Stimulated activated CD4-positive, alpha-beta T cell treated with anti-CD3 and anti-CD28 coated beads, Interleukin-2, amount 100 ng/mL, for 4 hours (primary cell): ENCODE measurements at regions not wholly inside any gene's neighbourhood (a gene's known extent, or its start where the extent isn't known, plus 50 kb on each side); places are given as distances from the start of the nearest gene placed in this dataset.
"Not testable (repeated sequence)": the region's sequence is repeated elsewhere in the genome, so short reads cannot be mapped to it uniquely, and the experiment has no call there.

Source experiments
- DNase-seq: peaks from one replicate; pipeline ENCODE4 v3.0.0-alpha.2; 2020; ENCODE audit warnings: low read depth

DNA sequence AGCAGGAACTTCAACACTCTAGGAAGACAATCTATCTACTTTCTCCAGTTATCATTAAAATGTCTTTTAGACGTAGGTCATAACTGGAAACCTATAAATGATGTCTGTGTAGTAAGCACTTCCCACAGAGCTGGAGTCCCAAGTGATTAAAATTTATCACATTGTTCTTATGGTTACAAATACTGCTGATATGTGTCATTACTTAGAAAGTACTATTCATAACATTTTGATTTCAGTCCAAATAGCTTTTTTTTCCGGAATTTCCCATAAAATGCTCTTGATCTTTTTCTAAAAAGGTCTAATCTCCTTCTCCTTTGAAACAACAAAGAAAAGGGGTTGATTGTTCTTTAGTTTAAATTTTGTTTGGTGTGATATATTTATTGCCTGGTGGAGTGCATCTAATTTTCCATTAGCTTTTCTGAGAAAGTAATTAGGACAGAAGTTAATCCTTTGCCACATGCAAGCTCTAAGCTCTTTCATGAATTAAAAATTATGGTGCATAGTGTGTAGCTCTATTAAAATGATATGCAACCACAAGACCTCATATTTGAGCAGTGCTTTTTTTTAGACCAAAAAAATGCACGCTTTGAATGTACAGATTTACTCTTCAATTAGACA lies 132.7 kb upstream of the TCF21 start:
- no peak for DNase-seq

DNA sequence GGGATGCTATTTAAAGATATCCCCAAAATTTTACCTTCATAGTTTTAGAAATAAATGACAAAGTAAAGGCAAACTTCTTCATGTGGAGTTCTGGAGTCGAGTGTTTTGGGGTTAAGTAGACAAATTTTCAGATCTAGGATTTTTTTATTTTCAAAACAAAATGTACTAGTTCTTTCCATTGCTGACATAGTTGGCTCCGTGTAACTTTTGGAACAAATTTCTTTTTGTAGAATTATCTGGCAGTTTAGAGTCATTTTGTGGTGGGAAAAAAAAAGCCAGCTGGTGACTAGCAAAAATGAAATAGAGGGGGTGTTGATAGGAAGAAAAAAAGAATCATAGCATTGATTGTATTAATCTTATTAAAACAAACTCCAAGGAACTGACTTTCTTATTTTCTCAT lies 131.6 kb upstream of the TCF21 start:
- DNase-seq = no peak

DNA sequence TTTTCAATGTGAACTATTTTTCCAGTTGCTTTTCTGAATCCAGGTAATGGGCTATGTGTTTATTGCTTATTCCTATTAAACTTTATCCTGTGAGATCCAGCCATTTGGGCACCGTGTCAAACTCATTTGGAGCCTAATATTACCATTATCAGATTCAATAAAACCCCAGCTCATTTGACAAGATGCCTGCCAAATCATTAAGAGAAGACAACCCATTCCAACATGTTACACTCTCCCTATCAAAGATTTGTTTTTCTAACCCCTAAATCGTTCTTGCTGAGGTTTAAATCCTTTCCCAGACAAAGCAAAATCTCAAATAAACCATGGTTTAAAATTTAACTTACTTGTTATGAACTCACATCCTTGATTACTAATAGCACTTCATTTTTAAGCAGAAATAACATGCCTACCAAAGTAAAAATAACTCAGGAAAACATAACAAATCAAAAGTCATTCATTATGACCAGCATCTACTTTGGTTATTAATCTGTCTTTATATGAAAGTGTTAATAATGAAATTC lies 130.0 kb upstream of the TCF21 start:
- no peak for DNase-seq

DNA sequence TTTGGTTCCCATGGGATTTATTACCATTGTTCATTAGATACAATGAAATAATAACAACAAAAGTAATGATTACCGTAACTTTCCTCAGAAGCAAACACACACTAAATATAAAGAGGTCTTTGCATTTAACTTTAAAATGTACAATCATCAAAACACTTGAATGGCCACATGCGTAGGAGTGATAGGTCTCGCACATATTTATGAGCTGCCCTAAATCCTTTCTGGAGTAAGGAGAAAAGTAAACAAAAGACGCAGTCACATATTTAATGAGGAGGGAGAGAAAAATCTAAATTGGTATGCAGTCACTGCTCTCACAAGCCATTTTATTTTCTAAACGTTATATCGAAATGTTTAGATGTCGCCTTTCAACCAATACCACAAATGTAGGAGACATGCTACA lies 129.4 kb upstream of the TCF21 start:
- DNase-seq = no peak

DNA sequence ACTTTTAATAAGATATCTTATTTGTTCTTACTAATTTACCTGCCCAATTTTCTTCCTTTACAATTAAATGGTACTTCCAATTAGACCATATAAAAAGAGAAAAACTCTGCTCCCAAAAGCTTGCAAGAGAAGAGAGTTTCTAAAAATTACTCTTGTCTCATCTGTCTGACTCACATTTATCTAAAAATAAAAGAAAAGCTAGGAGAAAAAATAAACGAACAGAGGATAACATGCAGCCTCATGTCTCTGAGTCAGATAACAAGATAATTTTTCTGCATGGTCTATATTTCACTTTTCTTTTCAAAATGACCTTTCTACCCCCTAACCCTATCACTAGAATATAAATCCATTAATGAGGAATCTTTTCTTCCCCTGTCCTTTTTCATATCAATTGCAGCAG lies 127.2 kb upstream of the TCF21 start:
- no peak for DNase-seq

DNA sequence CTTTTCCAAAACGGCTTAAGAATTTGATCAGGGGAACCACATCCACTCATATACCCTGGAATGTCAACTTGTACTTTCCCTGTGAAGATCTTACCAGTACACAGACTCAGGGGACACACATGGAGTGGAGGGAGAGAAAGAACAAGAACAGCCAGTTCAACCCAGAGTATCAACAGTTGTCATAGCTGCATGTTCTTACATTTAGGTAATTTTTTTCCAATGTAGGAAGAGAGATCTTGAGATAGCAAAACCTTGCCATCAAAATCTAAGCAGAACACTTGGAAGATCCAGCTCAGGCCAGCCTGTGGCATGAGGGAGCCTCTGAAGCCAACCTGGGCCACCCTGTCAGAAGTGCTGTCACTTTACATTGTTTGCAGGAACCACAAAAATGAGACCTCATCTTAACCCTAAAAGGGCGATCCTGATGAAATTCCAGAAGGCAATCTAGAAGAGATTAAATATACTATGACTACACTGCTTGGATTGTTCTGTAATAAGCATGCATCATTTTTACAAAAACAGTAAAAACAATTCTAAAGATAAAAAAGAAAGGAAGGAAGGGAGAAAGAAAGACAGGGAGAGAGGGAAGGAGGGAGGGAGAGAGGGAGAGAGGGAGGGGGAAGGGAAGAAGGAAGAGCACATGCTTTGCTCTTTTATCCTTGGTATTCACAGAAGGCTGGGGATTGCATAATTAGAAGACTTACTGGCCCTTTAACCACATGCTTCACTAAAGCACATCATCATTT lies 124.7 kb upstream of the TCF21 start:
- DNase-seq = no peak

DNA sequence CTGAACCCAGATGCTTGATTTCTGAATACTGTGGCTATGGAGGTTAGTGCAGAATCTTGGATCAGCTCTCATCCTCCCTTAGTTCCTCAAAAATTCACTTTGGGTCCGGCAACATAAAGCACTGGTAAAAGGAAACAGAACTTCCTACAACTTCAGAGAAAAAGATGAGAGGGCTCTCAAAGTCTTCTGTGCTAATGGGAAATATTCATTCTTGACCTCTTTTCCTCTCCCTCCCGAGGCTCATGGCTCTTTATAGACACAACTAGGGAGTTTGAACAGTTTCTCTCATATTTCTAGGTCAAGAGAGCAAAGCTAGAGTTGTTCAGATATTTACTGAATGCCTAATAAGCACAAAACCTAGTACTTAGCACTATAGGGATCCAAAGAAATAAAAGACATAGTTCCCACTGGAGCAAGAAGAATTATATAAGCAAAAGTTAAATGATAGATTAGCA lies 124.1 kb upstream of the TCF21 start:
- DNase-seq = no peak

DNA sequence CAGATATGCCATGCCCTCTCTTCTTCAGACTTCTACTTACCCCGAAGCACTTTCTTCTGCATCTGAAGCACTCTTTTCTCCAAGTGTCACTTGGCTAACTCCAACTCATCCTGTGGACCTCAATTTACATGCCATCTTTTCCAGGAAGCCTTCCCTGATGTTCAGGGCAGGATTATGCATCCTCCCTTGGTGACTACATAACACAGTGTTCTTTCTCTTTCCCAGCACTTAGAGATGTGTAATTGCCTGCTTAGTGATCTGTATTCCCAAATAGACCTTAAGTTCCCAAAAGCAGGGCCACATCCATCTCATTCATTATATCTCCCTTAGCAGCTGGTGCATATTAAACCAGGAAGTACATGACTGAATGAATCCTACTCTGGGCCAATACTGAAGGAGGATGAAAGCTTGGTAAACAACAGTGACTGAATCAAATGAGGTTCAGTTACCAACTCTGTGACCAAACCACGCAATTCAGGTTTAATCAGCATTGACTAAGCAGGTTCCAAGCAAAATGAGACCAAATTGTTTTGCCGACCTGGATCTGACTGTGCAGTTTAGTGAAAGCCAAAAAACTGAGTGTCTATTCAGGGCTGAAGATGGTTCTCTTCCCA lies 121.4 kb upstream of the TCF21 start:
- DNase-seq = no peak

DNA sequence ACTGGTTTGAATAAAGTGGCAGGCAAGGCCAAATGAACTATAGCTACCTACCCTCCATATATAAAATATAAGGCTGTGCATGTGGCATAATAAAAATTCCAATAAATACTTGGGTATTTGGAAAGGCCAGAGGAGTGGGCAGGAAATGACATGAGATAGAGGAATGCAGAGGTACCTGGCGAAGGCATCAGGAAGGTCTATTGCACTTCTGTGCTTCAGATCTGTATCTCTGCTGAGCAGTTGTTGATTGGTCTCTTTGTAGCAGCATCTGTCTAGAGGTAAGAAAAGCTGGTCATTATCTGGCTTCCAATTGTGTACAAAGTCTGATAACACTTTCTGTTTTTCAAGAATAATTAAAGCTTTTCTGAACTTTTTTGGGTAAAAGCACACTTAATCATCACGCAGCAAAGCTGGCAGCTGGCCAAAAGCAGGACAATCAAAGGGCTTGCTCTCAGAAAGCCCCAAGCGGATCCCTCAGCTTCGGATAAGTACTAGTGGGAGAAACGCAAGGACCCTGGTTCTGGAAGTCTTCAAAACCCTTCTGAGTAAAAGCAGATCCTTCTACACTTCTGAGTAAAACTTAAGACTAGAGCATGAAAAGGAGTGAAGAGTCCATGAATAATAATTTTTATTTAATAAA lies 120.1 kb upstream of the TCF21 start:
- DNase-seq = no peak

DNA sequence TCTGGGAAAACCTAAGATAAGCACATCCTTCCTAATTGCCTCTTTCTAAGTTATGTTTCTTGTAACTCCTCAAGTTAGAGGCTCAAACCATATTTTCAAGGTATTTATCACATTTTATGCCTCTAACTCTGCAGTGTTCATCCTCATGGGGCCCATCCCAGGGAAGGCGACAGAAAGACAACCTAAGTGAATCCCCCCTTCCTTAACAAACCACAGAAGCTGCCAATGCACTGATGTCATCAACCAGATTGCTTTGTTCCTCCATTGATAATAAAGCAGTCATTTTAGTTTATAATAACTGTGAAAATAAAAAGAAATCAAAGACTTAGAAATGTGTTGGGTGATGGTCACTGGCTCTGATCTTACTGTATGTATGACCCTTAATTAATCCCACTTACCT lies 119.5 kb upstream of the TCF21 start:
- no peak for DNase-seq

DNA sequence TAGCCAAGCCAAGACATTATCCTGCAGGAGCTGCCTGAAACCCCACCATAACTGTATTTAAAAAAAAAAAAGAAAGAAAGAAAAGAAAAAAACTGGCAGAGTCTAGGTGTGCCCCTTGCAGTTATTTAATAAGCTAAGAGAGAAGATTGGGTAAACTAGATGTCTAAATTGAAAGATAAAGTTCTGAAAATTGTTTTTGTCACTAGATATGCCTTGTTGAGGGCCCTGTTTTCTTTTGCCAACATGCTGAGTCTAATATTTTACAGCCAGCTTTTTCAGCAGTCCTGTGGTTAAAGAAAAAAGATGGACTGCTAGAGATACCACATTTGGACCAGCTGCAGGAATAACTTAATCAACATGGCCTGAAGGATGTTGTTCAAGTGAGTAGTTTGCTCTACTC lies 116.3 kb upstream of the TCF21 start:
- no peak for DNase-seq

DNA sequence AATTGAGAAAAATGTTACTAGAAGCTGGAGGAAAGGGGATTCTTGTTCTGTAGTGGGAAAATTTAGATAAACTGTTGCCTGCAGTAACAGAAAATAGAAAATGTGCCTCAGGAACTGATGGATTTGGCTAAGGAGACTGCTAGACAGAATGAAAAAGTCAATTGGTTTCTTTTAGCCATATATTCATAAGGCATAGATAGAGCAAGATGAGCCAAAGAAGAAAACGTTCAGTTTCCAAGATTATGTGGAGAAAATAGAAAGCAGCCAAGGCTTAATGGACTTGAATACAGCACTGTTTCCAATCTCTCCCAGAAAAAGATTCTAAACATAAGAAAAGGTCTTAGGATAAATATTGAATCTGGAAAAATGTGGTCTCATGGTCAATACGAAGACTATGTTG lies 115.1 kb upstream of the TCF21 start:
- DNase-seq = no peak

DNA sequence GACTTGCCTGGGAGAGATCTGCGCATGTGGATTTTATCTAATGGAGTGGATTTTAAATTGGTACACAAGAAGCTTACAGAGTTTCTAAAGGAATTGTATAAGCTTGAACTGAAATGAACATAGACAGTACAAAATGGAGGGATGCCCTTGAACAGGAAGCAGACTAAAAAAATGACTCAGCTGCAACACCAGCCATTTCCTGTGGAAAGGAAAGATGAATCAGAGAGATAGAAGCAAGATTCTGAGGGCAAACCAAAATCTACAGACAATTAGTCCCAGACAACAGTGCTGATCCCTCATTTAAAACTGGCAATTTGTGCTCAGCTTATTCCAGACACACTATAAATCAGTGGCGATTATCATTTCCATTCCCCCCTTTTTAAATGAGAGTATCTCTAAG lies 114.6 kb upstream of the TCF21 start:
- DNase-seq = no peak

DNA sequence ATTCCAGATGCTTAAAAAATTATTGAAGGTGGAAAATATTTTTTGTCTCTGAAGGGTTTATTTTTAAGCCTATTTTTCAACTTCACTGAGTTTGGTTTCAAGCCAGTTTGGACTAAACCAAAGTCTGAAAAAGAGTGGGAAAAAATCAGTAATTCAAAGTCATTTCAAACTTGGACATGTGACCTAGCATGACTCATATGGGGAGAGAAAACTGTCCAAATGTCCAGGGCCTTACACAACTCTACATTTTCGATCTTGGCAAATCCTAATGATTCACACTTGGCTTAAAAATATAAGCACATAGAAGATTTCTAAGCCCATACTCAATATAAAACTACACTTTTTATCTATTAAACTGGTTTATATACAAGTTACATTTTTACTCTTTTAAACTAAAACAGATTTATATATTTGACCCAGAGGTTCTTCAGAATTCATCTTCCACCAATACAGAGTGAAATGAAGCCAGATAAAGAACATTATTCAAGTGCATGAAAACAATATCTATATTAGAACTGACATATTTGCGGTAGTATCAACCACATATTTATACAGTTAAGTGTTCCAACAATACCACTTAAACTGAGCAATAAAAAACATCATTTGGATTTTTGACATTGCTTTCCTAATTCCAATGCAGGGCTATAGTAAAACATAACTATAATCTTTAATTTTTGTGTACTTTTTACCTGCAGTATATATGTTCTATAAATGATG lies 110.3 kb upstream of the TCF21 start:
- no peak for DNase-seq

DNA sequence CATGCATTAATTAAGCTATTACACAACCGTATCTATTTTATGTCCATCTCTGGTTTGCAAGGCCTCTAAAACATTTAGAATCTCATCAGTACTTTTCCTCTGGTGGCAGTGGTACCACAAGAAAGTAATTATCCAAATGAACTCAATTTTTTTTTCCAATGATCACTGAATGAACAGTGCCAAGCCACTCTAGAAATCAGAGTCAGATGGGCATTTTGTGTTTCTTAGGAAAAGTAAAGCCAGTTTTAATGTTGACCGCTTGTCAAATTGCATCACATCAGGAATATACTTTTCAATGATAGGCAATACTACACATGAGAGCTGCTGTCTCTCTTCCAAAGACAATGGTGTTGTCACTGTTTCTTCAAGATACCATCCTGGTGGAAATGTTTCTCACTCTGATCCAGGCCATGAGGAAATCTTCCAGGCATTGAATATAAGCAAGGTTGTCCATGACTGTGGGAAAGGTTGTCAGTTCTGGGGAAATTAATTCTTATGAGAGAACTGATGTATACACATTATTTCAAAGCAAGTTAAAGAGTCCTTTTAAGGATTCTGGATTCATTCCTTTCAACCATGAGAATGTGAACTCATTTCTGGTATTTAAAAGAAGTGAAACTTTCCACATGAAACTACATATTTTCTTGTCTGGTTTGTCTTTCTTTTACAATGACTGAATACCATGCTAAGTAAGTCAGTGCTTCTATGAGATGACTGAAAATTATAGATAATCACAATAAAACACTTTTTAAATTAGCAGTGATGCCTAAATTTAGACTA lies 108.8 kb upstream of the TCF21 start:
- DNase-seq = no peak

DNA sequence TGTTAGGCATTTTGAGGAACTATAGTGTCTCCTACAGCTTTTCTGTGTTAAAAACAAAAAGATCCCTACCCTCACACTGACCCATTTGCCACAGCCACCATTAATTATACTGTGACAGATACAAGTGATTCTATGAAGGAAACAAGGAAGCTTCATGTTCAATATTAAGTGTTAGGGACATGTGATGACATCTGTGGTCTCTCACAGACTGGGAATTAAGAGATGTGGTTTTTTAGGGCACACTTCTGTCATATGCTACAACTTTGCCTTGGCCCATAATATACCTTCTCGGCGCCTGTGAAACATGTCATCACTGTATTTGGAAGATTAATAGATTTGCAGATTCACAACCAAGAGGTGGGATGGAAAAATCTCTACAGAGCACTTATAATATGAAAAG lies 102.9 kb upstream of the TCF21 start:
- no peak for DNase-seq

DNA sequence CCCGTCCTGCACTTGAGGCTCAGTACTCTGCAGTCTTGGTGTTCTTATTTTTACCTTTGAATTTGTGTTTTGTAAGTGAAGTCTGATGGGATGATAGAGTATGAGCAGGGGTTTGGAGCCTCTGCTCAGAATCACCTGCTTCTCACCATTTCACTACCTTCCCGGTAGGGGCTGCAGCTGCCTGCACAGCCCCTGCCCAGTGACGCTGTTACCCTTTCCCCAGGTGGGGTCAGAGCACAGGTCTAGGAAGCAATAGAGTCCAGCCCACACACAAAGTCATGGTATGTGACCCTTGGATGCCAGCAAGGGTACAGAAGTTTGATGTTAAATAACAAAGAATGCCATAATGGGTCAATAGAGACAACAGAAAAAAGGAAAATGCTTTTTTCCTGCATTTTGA lies 101.8 kb upstream of the TCF21 start:
- no peak for DNase-seq

DNA sequence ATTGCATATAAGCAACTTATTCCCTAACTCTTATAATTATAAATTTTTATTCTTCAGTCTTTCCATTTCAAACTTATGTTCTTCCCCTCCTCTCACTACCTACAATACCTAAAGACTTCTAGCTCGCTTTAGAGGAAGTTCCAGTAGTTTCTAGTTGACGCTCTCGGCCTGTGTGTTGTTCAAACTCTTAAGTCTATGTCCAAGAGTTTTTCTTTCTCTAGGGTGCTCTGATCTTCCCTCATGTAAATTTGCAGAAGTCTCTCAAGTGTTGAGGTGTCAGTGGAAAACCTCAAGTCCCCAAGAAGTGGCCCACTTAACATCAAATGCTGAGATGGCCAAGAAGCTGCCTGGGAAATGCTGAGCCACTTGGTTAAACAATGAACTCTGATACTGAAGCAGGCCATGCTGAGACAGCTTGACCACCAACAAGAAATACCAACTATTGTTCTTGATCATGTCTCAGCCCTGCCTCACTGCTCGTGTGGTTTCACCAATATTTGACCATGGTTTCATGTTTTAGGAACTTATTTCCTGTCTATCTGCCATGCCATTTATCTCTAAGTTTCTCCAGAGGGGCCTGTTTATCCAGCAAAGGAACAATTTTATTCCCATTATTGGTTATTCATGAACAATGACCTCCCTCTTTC lies 100.9 kb upstream of the TCF21 start:
- no peak for DNase-seq

DNA sequence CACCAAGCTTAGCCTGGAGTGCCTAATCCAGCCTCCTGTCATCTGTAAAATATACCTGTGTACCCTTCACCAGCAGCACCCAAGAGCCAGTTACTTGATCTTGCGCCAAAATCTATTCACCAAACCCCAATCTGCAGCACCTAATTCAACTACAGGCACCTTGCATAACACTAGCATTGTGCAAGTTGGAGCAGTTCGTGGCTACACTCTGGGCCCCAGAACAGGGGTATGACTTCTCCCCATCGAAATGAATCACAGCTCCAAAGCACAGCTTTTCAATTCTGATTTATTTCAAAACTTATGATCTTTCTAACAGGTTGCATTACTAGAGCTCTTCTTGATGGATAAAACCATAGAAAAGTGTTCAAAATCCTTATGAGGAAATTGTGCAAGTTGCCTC lies 100.4 kb upstream of the TCF21 start:
- no peak for DNase-seq

DNA sequence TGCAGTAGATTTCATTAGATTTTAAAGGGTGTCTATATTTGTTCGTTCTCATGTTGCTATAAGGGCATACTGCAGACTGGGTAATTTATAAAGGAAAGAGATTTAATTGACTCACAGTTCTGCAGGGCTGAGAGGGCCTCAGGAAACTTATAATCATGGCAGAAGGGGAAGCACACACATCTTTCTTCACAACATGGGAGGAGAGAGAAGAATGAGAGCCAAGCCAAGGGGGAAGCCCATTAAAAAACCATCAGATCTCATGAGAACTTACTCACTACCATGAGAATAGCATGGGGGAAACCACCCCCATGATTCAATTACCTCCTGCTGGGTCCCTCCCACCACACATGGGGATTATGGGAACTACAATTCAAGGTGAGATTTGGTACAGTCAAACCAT lies 99.5 kb upstream of the TCF21 start:
- not testable (repeated sequence) for DNase-seq

DNA sequence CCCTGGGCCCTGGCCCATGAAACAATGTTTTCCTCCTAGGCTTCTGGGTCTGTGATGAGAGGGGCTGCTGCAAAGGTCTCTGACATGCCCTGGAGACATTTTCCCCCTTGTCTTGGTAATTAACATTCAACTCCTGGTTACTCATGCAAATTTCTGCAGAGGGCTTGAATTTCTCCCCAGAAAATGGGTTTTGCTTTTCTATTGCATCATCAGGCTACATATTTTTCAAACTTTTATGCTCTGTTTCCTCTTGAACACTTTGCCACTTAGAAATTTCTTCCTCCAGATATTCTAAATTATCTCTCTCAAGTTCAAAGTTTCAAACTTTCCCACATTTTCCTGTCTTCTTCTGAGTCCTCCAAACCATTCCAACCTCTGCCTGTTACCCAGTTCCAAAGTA lies 98.2 kb upstream of the TCF21 start:
- DNase-seq = not testable (repeated sequence)
